Body of pancreas (tissue), 4 donors: ENCODE measurements at regions not wholly inside any gene's neighbourhood (a gene's known extent, or its start where the extent isn't known, plus 50 kb on each side); places are given as distances from the start of the nearest gene placed in this dataset.

Source experiments
- POLR2A ChIP-seq, 3 donors: fragments of 450-650 bp; IDR thresholded peaks; one replicate each; pipeline ENCODE4 v1.6.1; 2016; ENCODE audit warnings: antibody characterized with exemption in 3 of 3, mild to moderate bottlenecking in 2 of 3
- TF ChIP-seq, protein P1 (sequence below), 7 experiments: fragments of 450-650 bp in 4 of 7; fragments of 200-600 bp in 3 of 7; sonication (generic) in 3 of 7; IDR thresholded peaks; one replicate each; pipeline ENCODE4 v1.5.1; 2016 to 2019; ENCODE audit warnings: antibody characterized with exemption in 7 of 7

DNA sequence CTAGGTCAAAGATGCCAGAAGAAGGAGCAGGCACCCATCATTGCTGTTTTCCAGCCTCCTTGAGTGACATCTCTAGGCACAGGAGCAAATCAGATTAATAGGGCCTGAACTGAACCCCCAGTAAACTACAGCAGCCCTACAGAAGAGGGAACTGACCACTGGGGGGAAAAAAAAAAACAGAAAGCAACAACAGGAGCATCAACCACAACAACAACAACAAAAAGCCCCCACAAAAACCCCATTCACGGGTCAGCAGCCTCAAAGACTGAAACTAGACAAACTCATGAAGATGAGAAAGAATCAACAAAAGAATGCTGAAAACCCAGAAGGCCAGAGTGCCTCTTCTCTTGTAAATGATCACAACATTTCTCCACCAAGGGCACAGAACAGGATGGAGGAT, 537.4 kb upstream of the BTBD3 start:
- TF ChIP-seq, protein P1, sequence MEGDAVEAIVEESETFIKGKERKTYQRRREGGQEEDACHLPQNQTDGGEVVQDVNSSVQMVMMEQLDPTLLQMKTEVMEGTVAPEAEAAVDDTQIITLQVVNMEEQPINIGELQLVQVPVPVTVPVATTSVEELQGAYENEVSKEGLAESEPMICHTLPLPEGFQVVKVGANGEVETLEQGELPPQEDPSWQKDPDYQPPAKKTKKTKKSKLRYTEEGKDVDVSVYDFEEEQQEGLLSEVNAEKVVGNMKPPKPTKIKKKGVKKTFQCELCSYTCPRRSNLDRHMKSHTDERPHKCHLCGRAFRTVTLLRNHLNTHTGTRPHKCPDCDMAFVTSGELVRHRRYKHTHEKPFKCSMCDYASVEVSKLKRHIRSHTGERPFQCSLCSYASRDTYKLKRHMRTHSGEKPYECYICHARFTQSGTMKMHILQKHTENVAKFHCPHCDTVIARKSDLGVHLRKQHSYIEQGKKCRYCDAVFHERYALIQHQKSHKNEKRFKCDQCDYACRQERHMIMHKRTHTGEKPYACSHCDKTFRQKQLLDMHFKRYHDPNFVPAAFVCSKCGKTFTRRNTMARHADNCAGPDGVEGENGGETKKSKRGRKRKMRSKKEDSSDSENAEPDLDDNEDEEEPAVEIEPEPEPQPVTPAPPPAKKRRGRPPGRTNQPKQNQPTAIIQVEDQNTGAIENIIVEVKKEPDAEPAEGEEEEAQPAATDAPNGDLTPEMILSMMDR (IDR thresholded peaks at IDR 0.05) = no peak
- TF ChIP-seq POLR2A (IDR thresholded peaks at IDR 0.05) = no peak
